ENCODE measurements at regions not wholly inside any gene's neighbourhood (a gene's known extent, or its start where the extent isn't known, plus 50 kb on each side); places are given as distances from the start of the nearest gene placed in this dataset.

- no peaks in the 10 kb centered on the region for H3K9me2 ChIP-seq (ENCODE audit: insufficient read depth)
- DNase-seq (ENCODE audit: low spot score) (no peak), ATAC-seq (no peak)
- no peak overlapping the region for H3K27ac ChIP-seq (ENCODE audit: low read depth)
- Mint-ChIP-seq H3K4me1 (peaks cover 7% of the 10 kb centered on the region; the same call in 2 of the 3 replicates), H3K4me3 (no peak overlapping the region), H3K36me3 (ENCODE audit: low read depth) (no peaks in the 10 kb centered on the region), H3K27me3 (ENCODE audit: insufficient read depth, low read depth, poor library complexity) (no peaks in the 10 kb centered on the region), H3K27ac (no peak overlapping the region), H3K9me3 (no peaks in the 10 kb centered on the region; the same call in 2 of the 3 replicates)
- H3F3A ChIP-seq (replicated peaks; ENCODE audit: low read depth): no peaks in the 10 kb centered on the region
- no peaks in the 10 kb centered on the region for H4K20me1 ChIP-seq (replicated peaks; ENCODE audit: insufficient read depth)
- H2AFZ ChIP-seq: peak overlapping the region; percentile 69; the same call in 1 of the 2 replicates
- no peaks in the 10 kb centered on the region for H3K36me3 ChIP-seq (ENCODE audit: insufficient read depth)
- no peak for TF ChIP-seq ETS1 (IDR thresholded peaks at IDR 0.05)
- no peak for TF ChIP-seq ZNF462 (CRISPR knock-in tag; IDR thresholded peaks at IDR 0.05)
- TF ChIP-seq POLR2AphosphoS5 (IDR thresholded peaks at IDR 0.05; ENCODE audit: low read depth): no peak
- TF ChIP-seq ZNF331 (CRISPR knock-in tag; IDR thresholded peaks at IDR 0.05; ENCODE audit: low read depth): no peak
- no peak for TF ChIP-seq EZH2 (IDR thresholded peaks at IDR 0.05; ENCODE audit: low read depth, unreplicated experiment)
- no peak for TF ChIP-seq STAT1 (IDR thresholded peaks at IDR 0.05; ENCODE audit: unreplicated experiment)
- no peaks in the 10 kb centered on the region for H3K79me2 ChIP-seq (replicated peaks; ENCODE audit: insufficient read depth)
- no peak overlapping the region for H3K4me2 ChIP-seq
- H3K4me3 ChIP-seq: no peak overlapping the region
- H3K4me1 ChIP-seq (ENCODE audit: insufficient read depth): no peaks in the 10 kb centered on the region
- H3K27me3 ChIP-seq (ENCODE audit: insufficient read depth): no peaks in the 10 kb centered on the region
Measured at GRCh38 chr4:55730280-55730931, 89.2 kb upstream of the EXOC1L start.
